HG02623 (cell line): ENCODE measurements at regions not wholly inside any gene's neighbourhood (a gene's known extent, or its start where the extent isn't known, plus 50 kb on each side); places are given as distances from the start of the nearest gene placed in this dataset.
A peak's percentile ranks its signal among the peaks of the same experiment; 100 is the strongest.

ENCODE experiments used
- ATAC-seq: cut with Tn5 transposase; IDR thresholded peaks from one replicate; pipeline ENCODE4 v1.9.1; 2021; ENCODE audit warnings: moderate library complexity; ENCODE audit not compliant: unreplicated experiment

DNA sequence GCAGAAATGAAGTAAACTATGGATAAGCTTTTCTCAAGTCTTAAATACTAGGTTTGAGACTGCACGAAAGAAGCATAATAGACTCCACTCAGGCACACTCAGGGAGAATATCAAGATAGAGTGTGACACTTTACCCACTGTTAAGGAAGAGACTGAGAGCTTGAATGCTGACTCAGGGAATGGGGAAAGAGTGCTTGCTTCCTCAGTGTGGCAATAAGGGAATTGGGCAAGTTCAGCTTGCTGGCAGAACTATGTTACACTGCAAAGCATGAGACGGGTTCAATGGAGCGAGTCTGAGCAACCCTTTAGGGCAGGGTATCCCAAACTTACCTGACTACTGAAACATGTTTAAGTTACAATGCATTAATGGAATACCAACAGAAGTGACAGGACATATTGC lies 237.7 kb upstream of the MEF2C start:
- ATAC-seq = no peak

GRCh38 chr5:89117124-89117644 lies 234.2 kb upstream of the MEF2C start:
- peak; percentile 82 for ATAC-seq

DNA sequence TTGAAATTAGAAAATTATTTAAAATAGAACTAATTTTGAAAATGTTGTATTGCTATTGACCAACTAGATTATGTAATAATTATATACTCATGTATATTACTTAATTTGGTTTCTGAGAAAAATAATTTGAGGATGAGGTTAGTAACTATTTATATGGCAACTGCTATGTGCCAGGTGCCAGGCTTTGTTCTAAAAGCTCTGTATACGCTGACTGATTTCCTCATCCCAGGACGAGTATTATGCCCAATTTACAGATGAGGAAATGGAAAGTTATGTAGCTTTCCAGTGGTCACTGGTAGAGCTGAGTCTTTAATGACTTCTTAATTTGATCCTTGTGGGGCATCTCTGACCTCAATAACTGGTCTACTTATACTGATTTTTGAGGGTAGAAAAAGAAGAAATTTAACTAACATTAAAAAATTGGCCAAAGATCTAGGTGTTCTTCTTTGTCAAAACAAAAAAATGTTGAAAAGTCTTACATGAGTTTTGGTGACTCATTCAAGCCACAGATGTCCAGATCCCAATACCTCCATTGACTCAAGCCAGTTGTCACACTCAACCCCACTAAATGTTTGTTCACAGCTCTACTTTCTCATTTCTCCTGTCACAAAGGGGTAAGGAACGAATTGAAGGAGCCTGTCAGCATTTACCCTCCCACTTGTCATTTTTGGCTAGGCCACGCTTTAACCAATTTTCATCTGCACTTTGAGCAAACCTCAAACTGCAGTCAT lies 228.1 kb upstream of the MEF2C start:
- no peak for ATAC-seq

DNA sequence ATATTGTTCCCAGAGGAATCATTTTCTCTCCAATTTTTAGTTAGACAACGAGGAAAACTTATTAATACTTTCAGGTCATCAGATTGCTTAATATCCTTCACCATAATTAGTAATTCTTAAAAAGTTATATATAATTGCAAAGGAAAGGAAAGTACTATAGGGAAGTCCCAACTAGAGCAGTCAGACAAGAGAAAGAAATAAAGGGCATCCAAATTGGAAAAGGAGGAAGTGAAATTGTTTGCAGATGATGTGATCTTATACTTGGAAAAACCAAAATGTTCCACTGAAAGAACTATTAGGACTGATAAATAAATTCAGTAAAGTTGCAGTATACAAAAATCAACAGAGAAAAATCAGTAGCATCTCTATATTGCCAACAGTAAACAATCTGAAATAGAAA lies 223.5 kb upstream of the MEF2C start:
- ATAC-seq = no peak

GRCh38 chr5:89105836-89106235 lies 222.9 kb upstream of the MEF2C start:
- no peak for ATAC-seq

- no peak for ATAC-seq
These were observed 222.2 kb upstream of the MEF2C start for GRCh38 chr5:89105171-89105695.

- ATAC-seq = no peak
These were observed 215.3 kb upstream of the MEF2C start for GRCh38 chr5:89098199-89098756.

GRCh38 chr5:89097103-89097502 lies 214.1 kb upstream of the MEF2C start:
- ATAC-seq = no peak

- ATAC-seq = no peak
These were observed 212.4 kb upstream of the MEF2C start for GRCh38 chr5:89095341-89095740.

GRCh38 chr5:89090037-89090436 lies 207.1 kb upstream of the MEF2C start:
- no peak for ATAC-seq

DNA sequence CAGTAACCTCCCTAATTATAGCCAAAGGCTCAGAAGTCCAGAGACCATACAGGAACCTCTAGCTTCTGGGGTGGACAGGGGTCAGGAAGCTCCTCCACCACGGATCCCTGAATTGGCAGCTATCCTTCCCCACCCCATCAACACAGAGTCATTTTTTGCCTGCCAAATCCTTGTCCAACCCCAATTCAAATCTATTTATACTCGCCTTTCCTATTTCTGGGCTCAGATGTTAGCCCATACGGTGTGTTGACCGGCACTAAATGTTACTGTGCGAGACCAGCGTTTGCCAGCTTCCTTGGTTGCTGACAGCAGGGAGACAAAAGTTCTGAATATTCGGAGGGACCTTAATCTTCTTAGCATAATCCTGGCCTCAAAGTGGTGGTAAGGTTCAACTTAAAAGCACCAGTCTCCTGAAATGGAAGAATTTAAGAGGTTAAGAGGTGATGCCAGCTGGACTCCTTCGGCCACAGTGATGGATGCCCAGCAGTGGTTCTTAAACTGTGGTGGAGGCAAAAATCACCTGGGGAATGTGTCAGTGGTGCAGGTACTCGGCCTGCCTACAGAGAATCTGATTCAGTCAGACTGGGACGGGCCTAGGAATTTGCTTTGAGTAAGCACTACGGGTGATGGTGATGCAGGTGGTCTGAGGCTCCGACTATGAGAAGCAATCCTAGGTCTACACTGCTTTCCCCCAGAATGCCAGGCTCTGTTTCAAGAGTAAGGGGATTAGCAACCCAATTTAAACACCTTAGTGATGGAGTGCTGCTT lies 204.8 kb upstream of the MEF2C start:
- ATAC-seq = no peak

- ATAC-seq = no peak
These were observed 204.1 kb upstream of the MEF2C start for GRCh38 chr5:89087128-89087527.

DNA sequence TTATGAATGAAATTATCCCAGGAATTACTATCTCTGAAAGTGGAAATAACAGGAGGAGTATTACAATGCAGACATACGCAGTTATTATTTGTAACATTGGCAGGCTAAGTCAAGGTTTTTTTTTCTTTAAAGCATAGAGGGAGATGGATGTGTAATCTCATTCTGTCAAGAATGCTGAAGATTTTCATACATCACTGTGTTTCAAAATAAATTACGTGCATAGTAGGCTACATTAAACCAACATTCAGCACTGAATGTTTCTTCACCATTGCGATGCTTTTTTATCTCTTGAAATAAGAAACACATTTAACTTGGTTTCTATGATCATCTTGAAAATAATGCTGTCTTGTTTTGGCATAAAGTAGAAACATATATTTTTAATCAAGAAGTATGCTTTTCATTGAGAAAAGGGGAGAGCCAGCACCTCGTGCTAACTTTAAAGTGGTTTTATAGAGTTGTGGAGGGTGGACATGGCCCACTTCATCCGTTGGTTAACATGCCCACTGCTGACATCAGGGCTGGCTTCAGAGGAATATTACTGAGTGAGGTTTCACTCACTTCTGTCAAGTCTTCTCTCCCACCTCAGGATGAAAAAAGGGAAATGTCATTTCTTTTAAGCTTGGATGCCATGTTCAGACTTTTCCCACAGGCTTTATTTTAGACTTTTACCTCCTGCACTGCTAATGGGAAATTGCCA lies 203.6 kb upstream of the MEF2C start:
- no peak for ATAC-seq

DNA sequence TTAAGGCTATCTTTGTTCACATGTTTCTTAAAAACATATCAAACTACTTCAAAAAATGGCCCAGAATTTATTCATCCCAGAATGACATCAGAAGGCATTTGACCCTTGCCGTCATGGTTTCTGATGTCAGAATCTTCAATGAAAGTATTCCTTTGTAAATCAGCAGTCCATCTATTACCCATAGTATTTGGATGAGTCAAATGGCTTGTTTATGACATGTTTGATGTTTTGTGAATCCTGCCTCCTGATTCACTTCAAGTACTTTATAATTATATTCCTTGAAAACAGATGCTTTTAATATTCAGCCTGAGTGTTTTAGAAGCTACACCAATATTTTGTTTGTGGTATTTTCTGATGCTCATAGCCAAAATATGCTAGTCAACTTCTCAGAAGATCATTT lies 200.8 kb upstream of the MEF2C start:
- no peak for ATAC-seq

DNA sequence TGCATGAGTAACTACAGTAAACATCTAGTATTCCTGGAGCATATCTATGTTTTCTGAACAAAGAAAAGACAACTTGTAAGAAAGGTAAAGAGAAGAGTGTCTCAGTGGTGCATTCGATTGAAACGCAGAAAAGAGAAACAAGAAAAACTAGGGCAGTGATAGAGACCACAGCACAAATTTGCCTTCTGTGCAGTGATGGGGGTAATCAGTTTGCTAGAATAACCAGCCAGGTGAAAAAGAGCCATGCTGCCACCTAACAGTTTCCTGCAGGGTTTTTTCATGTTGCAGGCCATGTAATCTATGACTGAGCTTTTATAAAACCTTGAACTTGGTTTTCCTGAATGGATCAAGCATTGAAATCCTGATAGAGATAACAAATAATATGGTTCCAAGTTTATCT lies 198.4 kb upstream of the MEF2C start:
- ATAC-seq = peak; percentile 73

GRCh38 chr5:89080467-89081116 lies 197.6 kb upstream of the MEF2C start:
- ATAC-seq = no peak

- no peak for ATAC-seq
These were observed 190.1 kb upstream of the MEF2C start for GRCh38 chr5:89072842-89073672.

GRCh38 chr5:89071941-89072331 lies 189.0 kb upstream of the MEF2C start:
- peak; percentile 49 for ATAC-seq

GRCh38 chr5:89071101-89071940 lies 188.3 kb upstream of the MEF2C start:
- peak; percentile 69 for ATAC-seq
